SK-N-SH treated with all-trans-retinoic acid at 6 μM for 48 hours (cell line): ENCODE measurements at regions not wholly inside any gene's neighbourhood (a gene's known extent, or its start where the extent isn't known, plus 50 kb on each side); places are given as distances from the start of the nearest gene placed in this dataset.

Experiments used
- ATAC-seq: fragments of 200-7000 bp; cut with Tn5 transposase; 3 replicates; pipeline ENCODE4 v1.9.1; 2020; ENCODE audit warnings: mild to moderate bottlenecking, moderate library complexity
- ARNTL ChIP-seq: fragments of 450-650 bp; formaldehyde crosslinking; IDR thresholded peaks from 2 replicates; pipeline ENCODE4 v1.5.0; 2020; ENCODE audit warnings: low read depth, mild to moderate bottlenecking, moderate library complexity, borderline replicate concordance
- BACH2 ChIP-seq: fragments of 250-450 bp; sonication (Bioruptor Pico); IDR thresholded peaks from 2 replicates; pipeline ENCODE4 v1.9.0; 2021; ENCODE audit warnings: mild to moderate bottlenecking, borderline replicate concordance
- CREB5 ChIP-seq: fragments of 250-450 bp; sonication (Bioruptor Pico); IDR thresholded peaks from 2 replicates; pipeline ENCODE4 v1.5.1; 2020; ENCODE audit warnings: low read depth, mild to moderate bottlenecking, moderate library complexity
- CSDC2 ChIP-seq: fragments of 250-450 bp; sonication (Bioruptor Pico); IDR thresholded peaks from 2 replicates; pipeline ENCODE4 v1.5.0; 2020; ENCODE audit warnings: mild to moderate bottlenecking, moderate library complexity
- ESRRG ChIP-seq: fragments of 250-450 bp; sonication (Bioruptor Pico); IDR thresholded peaks from 2 replicates; pipeline ENCODE4 v1.6.1; 2021; ENCODE audit warnings: mild to moderate bottlenecking
- GLIS3 ChIP-seq: fragments of 250-450 bp; sonication (Bioruptor Pico); IDR thresholded peaks from 2 replicates; pipeline ENCODE4 v1.5.0; 2020; ENCODE audit warnings: mild to moderate bottlenecking, moderate library complexity
- ISL1 ChIP-seq: fragments of 250-450 bp; sonication (Bioruptor Pico); IDR thresholded peaks from 2 replicates; pipeline ENCODE4 v2.1.2; 2022; ENCODE audit warnings: mild to moderate bottlenecking, moderate library complexity
- OSR1 ChIP-seq: fragments of 250-450 bp; sonication (Bioruptor Pico); IDR thresholded peaks from 2 replicates; pipeline ENCODE4 v1.8.0; 2022; ENCODE audit warnings: moderate library complexity, mild to moderate bottlenecking, inconsistent platforms
- PATZ1 ChIP-seq: fragments of 250-450 bp; sonication (Bioruptor Pico); IDR thresholded peaks from 2 replicates; pipeline ENCODE4 v1.8.0; 2020; ENCODE audit warnings: mild to moderate bottlenecking, moderate library complexity, borderline replicate concordance
- POU6F1 ChIP-seq: fragments of 250-450 bp; sonication (Bioruptor Pico); IDR thresholded peaks from 2 replicates; pipeline ENCODE4 v1.8.0; 2021; ENCODE audit warnings: low read depth, mild to moderate bottlenecking, moderate library complexity, borderline replicate concordance
- PPARA ChIP-seq: fragments of 250-450 bp; sonication (Bioruptor Pico); IDR thresholded peaks from 2 replicates; pipeline ENCODE4 v1.5.0; 2020; ENCODE audit warnings: mild to moderate bottlenecking, borderline replicate concordance
- RARB ChIP-seq: fragments of 250-450 bp; sonication (Bioruptor Pico); IDR thresholded peaks from 2 replicates; pipeline ENCODE4 v1.8.0; 2021; ENCODE audit warnings: mild to moderate bottlenecking, moderate library complexity
- SNAI2 ChIP-seq: fragments of 250-450 bp; sonication (Bioruptor Pico); IDR thresholded peaks from 2 replicates; pipeline ENCODE4 v1.5.0; 2020; ENCODE audit warnings: mild to moderate bottlenecking, moderate library complexity
- TCF4 ChIP-seq: fragments of 250-450 bp; sonication (Bioruptor Pico); IDR thresholded peaks from 2 replicates; pipeline ENCODE4 v1.8.0; 2021; ENCODE audit warnings: mild to moderate bottlenecking, moderate library complexity, borderline replicate concordance
- TOX ChIP-seq: fragments of 250-450 bp; sonication (Bioruptor Pico); IDR thresholded peaks from 2 replicates; pipeline ENCODE4 v1.8.0; 2021; ENCODE audit warnings: mild to moderate bottlenecking, moderate library complexity, borderline replicate concordance
- TSHZ2 ChIP-seq: fragments of 250-450 bp; sonication (Bioruptor Pico); IDR thresholded peaks from 2 replicates; pipeline ENCODE4 v1.5.0; 2020; ENCODE audit warnings: mild to moderate bottlenecking, moderate library complexity
- ZC3H10 ChIP-seq: fragments of 250-450 bp; sonication (Bioruptor Pico); IDR thresholded peaks from 2 replicates; pipeline ENCODE4 v1.5.1; 2021; ENCODE audit warnings: mild to moderate bottlenecking, moderate library complexity
- ZFP3 ChIP-seq: fragments of 250-450 bp; sonication (Bioruptor Pico); IDR thresholded peaks from 2 replicates; pipeline ENCODE4 v1.5.0; 2020; ENCODE audit warnings: mild to moderate bottlenecking, moderate library complexity
- ZNF565 ChIP-seq: fragments of 450-650 bp; formaldehyde crosslinking; conservative IDR thresholded peaks from 2 replicates; pipeline ENCODE4 v1.5.0; 2020; ENCODE audit warnings: low read depth, mild to moderate bottlenecking, moderate library complexity
- ZNF70 ChIP-seq: fragments of 450-650 bp; formaldehyde crosslinking; IDR thresholded peaks from 2 replicates; pipeline ENCODE4 v1.5.0; 2020; ENCODE audit warnings: mild to moderate bottlenecking, moderate library complexity
- ZNF8 ChIP-seq: fragments of 450-650 bp; formaldehyde crosslinking; IDR thresholded peaks from 2 replicates; pipeline ENCODE4 v1.5.0; 2020; ENCODE audit warnings: mild to moderate bottlenecking, moderate library complexity
- TF ChIP-seq, protein P1 (sequence below): fragments of 250-450 bp; sonication (Bioruptor Pico); IDR thresholded peaks from 2 replicates; pipeline ENCODE4 v1.5.1; 2021; ENCODE audit warnings: mild to moderate bottlenecking, moderate library complexity

DNA sequence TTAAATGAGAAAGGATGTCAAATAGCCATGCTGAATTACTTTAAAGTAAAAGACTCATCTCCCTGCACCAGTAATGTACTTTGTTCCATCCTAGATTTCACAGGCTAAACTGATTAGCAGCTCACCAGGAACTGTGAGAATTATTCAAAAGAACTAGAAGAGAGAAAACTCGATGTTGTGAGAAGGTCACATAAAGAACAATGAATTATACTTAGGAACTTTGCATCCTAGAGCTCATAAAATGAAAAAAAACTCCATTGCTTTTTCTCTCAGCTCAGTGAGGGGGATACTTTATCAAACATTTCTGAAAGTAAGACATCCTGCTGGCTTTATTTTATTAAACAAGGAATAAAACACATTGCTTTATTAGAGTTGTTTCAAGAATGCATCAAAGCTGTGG lies 278.5 kb downstream of the MRPL39 start:
- TF ChIP-seq ISL1 (CRISPR knock-in tag) (no peak), RARB (no peak), ZNF8 (CRISPR knock-in tag) (no peak), ZC3H10 (CRISPR knock-in tag) (no peak), BACH2 (no peak), ZFP3 (CRISPR knock-in tag) (no peak), ZNF70 (no peak), TOX (CRISPR knock-in tag) (no peak), SNAI2 (no peak), PPARA (CRISPR knock-in tag) (no peak), OSR1 (CRISPR knock-in tag) (no peak), ARNTL (CRISPR knock-in tag) (no peak), TCF4 (no peak), GLIS3 (CRISPR knock-in tag) (no peak), PATZ1 (no peak), POU6F1 (CRISPR knock-in tag) (no peak), ZNF565 (CRISPR knock-in tag) (no peak), CSDC2 (no peak)
- peak; percentile 43 for ATAC-seq

- no peak for ATAC-seq
- TF ChIP-seq OSR1 (CRISPR knock-in tag) (no peak), RARB (no peak), TOX (CRISPR knock-in tag) (no peak), PATZ1 (no peak), CSDC2 (no peak), ZNF565 (CRISPR knock-in tag) (no peak), TSHZ2 (CRISPR knock-in tag) (no peak), ZNF70 (no peak), ZC3H10 (CRISPR knock-in tag) (no peak), CREB5 (CRISPR knock-in tag) (no peak), GLIS3 (CRISPR knock-in tag) (no peak), ESRRG (CRISPR knock-in tag) (no peak), TCF4 (no peak), SNAI2 (no peak), POU6F1 (CRISPR knock-in tag) (no peak), ARNTL (CRISPR knock-in tag) (no peak), ISL1 (CRISPR knock-in tag) (no peak)
- TF ChIP-seq, protein P1, sequence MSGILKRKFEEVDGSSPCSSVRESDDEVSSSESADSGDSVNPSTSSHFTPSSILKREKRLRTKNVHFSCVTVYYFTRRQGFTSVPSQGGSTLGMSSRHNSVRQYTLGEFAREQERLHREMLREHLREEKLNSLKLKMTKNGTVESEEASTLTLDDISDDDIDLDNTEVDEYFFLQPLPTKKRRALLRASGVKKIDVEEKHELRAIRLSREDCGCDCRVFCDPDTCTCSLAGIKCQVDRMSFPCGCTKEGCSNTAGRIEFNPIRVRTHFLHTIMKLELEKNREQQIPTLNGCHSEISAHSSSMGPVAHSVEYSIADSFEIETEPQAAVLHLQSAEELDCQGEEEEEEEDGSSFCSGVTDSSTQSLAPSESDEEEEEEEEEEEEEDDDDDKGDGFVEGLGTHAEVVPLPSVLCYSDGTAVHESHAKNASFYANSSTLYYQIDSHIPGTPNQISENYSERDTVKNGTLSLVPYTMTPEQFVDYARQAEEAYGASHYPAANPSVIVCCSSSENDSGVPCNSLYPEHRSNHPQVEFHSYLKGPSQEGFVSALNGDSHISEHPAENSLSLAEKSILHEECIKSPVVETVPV (CRISPR knock-in tag) = no peak
These were observed 281.1 kb downstream of the MRPL39 start for GRCh38 chr21:25326181-25326580.
